ENCODE measurements at regions not wholly inside any gene's neighbourhood (a gene's known extent, or its start where the extent isn't known, plus 50 kb on each side); places are given as distances from the start of the nearest gene placed in this dataset.

GRCh38 chr3:177515786-177516157, 318.5 kb upstream of the TBL1XR1 start:
- DNase-seq = peak; percentile 29 to 51

- DNase-seq = no peak
These were observed 319.1 kb upstream of the TBL1XR1 start for GRCh38 chr3:177516158-177517011.

- no peak for DNase-seq
These were observed 320.6 kb upstream of the TBL1XR1 start for GRCh38 chr3:177517906-177518305.

GRCh38 chr3:177519588-177519987, 322.3 kb upstream of the TBL1XR1 start:
- DNase-seq = no peak

GRCh38 chr3:177521305-177521704, 324.0 kb upstream of the TBL1XR1 start:
- DNase-seq = no peak

- DNase-seq = no peak
These were observed 324.8 kb upstream of the TBL1XR1 start for GRCh38 chr3:177522051-177522450.

- no peak for DNase-seq
These were observed 325.9 kb upstream of the TBL1XR1 start for GRCh38 chr3:177523067-177523675.

- no peak for DNase-seq
These were observed 326.7 kb upstream of the TBL1XR1 start for GRCh38 chr3:177523872-177524438.

GRCh38 chr3:177524742-177525141, 327.5 kb upstream of the TBL1XR1 start:
- no peak for DNase-seq

- DNase-seq = no peak
These were observed 328.1 kb upstream of the TBL1XR1 start for GRCh38 chr3:177525414-177525813.

GRCh38 chr3:177525987-177526712, 328.9 kb upstream of the TBL1XR1 start:
- peak; percentile 49 to 55 for DNase-seq

GRCh38 chr3:177527182-177527581, 329.9 kb upstream of the TBL1XR1 start:
- no peak for DNase-seq

- DNase-seq = peak in 1 of 2 donors; percentile 18
These were observed 331.2 kb upstream of the TBL1XR1 start for GRCh38 chr3:177528306-177529070.

- no peak for DNase-seq
These were observed 331.8 kb upstream of the TBL1XR1 start for GRCh38 chr3:177529071-177529550.

- DNase-seq = no peak
These were observed 332.5 kb upstream of the TBL1XR1 start for GRCh38 chr3:177529716-177530335.

- DNase-seq = no peak
These were observed 333.6 kb upstream of the TBL1XR1 start for GRCh38 chr3:177530908-177531307.

GRCh38 chr3:177536873-177537272, 339.6 kb upstream of the TBL1XR1 start:
- DNase-seq = no peak

GRCh38 chr3:177537612-177538011, 340.3 kb upstream of the TBL1XR1 start:
- no peak for DNase-seq

- peak in 1 of 2 donors; percentile 34 for DNase-seq
These were observed 340.9 kb upstream of the TBL1XR1 start for GRCh38 chr3:177538048-177538749.

- peak; percentile 15 to 33 for DNase-seq
These were observed 341.8 kb upstream of the TBL1XR1 start for GRCh38 chr3:177538750-177539730.

Measured in inflammatory macrophage (primary cell).